ENCODE measurements at regions not wholly inside any gene's neighbourhood (a gene's known extent, or its start where the extent isn't known, plus 50 kb on each side); places are given as distances from the start of the nearest gene placed in this dataset.

- TF ChIP-seq CTCF (conservative IDR thresholded peaks at IDR 0.05) (no peak), ZFX (IDR thresholded peaks at IDR 0.05) (no peak)
These were observed 110.0 kb upstream of the ARRDC3 start for GRCh38 chr5:91493086-91493485.
